KMS-11 (cell line): ENCODE measurements at regions not wholly inside any gene's neighbourhood (a gene's known extent, or its start where the extent isn't known, plus 50 kb on each side); places are given as distances from the start of the nearest gene placed in this dataset.

Experiments
- H2AFZ ChIP-seq: fragments of 200-600 bp; sonication (generic); 2 replicates; pipeline ENCODE4 v1.6.1; 2016; ENCODE audit warnings: antibody characterized with exemption, mixed run types, low read depth
- H3K27ac ChIP-seq: fragments of 200-600 bp; sonication (generic); 2 replicates; pipeline ENCODE4 v1.6.1; 2016; ENCODE audit warnings: mild to moderate bottlenecking, mixed run types
- H3K27me3 ChIP-seq: fragments of 200-600 bp; sonication (generic); 2 replicates; pipeline ENCODE4 v1.6.1; 2017; ENCODE audit warnings: mild to moderate bottlenecking, low read depth, mixed run types, moderate library complexity; ENCODE audit not compliant: insufficient read depth
- H3K36me3 ChIP-seq: fragments of 200-600 bp; sonication (generic); 2 replicates; pipeline ENCODE4 v1.6.1; 2017; ENCODE audit warnings: mild to moderate bottlenecking, mixed run types; ENCODE audit not compliant: insufficient read depth
- H3K4me1 ChIP-seq: fragments of 200-600 bp; sonication (generic); 2 replicates; pipeline ENCODE4 v1.6.1; 2016; ENCODE audit warnings: mild to moderate bottlenecking, low read depth, mixed run types; ENCODE audit not compliant: poor library complexity, severe bottlenecking
- H3K4me2 ChIP-seq: fragments of 200-600 bp; sonication (generic); 2 replicates; pipeline ENCODE4 v1.7.0; 2016; ENCODE audit warnings: mild to moderate bottlenecking, mixed run types
- H3K4me3 ChIP-seq: fragments of 200-600 bp; sonication (generic); IDR thresholded peaks from 2 replicates; pipeline ENCODE4 v1.6.1; 2017; ENCODE audit warnings: low read depth, low read length, mixed read lengths; ENCODE audit not compliant: insufficient read depth
- H3K79me2 ChIP-seq: fragments of 200-600 bp; sonication (generic); 2 replicates; pipeline ENCODE4 v1.6.1; 2016; ENCODE audit warnings: low read depth, mixed run types; ENCODE audit not compliant: insufficient read depth
- H3K9ac ChIP-seq: fragments of 200-600 bp; sonication (generic); 2 replicates; pipeline ENCODE4 v1.6.1; 2016; ENCODE audit warnings: mild to moderate bottlenecking, mixed run types
- H4K20me1 ChIP-seq: fragments of 200-600 bp; sonication (generic); 2 replicates; pipeline ENCODE4 v1.6.1; 2016; ENCODE audit warnings: mild to moderate bottlenecking, mixed run types; ENCODE audit not compliant: insufficient read depth
- CTCF ChIP-seq: fragments of 200-600 bp; sonication (generic); conservative IDR thresholded peaks from 2 replicates; pipeline ENCODE4 v1.6.1; 2017; ENCODE audit warnings: low read depth, mild to moderate bottlenecking, antibody characterized with exemption, low read length, moderate library complexity, mixed read lengths

- Histone ChIP-seq H3K4me1 (no peaks in the 10 kb centered on the region), H3K27me3 (peaks cover 14% of the 10 kb centered on the region; the same call in 1 of the 2 replicates), H3K36me3 (no peaks in the 10 kb centered on the region), H2AFZ (no peak overlapping the region), H3K4me3 (no peak overlapping the region), H3K4me2 (no peak overlapping the region), H3K79me2 (no peaks in the 10 kb centered on the region), H4K20me1 (no peaks in the 10 kb centered on the region), H3K27ac (no peak overlapping the region), H3K9ac (no peak overlapping the region)
- TF ChIP-seq CTCF: no peak
These were observed 160.4 kb downstream of the BRD1 start for GRCh38 chr22:49667236-49667635.

- Histone ChIP-seq H3K79me2 (no peaks in the 10 kb centered on the region), H3K36me3 (no peaks in the 10 kb centered on the region), H3K27me3 (peaks cover 10% of the 10 kb centered on the region; the same call in 1 of the 2 replicates), H3K4me3 (no peak overlapping the region), H3K4me1 (no peaks in the 10 kb centered on the region), H4K20me1 (no peaks in the 10 kb centered on the region), H3K4me2 (no peak overlapping the region), H3K27ac (no peak overlapping the region), H2AFZ (no peak overlapping the region), H3K9ac (no peak overlapping the region)
- no peak for TF ChIP-seq CTCF
These were observed 161.4 kb downstream of the BRD1 start for GRCh38 chr22:49666146-49666809.

GRCh38 chr22:49664891-49665290, 162.8 kb downstream of the BRD1 start:
- no peak overlapping the region for H3K27ac ChIP-seq
- no peak overlapping the region for H3K4me2 ChIP-seq
- H3K9ac ChIP-seq: no peak overlapping the region
- H3K27me3 ChIP-seq: peaks cover 10% of the 10 kb centered on the region; the same call in 1 of the 2 replicates
- no peaks in the 10 kb centered on the region for H3K79me2 ChIP-seq
- no peaks in the 10 kb centered on the region for H3K4me1 ChIP-seq
- TF ChIP-seq CTCF: no peak
- H4K20me1 ChIP-seq: no peaks in the 10 kb centered on the region
- no peaks in the 10 kb centered on the region for H3K36me3 ChIP-seq
- no peak overlapping the region for H2AFZ ChIP-seq
- no peak overlapping the region for H3K4me3 ChIP-seq

DNA sequence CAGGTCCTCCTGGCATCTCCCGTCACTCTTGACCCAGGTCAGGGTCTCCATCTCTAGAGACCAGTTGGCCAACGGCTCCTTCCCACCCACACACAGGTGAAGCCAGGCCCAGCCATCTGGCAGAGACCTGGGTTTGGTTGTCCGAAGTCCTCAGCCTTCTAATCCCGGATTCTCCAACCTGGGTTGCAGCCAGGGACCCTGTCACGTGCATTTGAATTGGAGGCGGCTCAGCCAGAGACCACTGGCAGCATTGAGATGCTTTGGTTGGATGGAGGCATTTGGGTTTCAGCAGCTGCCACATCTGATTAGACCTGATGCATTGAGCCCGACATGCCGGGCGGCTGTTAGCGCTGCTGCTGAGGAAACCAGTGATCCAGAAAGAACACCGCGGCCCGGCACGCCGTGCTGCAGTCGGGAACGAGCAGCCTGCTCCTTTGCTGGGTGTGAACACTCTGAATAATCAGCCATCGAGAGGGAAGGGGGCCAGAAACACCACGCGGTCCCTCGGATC, 163.2 kb downstream of the BRD1 start:
- H3K9ac ChIP-seq: no peak overlapping the region
- H2AFZ ChIP-seq: no peak overlapping the region
- no peaks in the 10 kb centered on the region for H3K36me3 ChIP-seq
- H3K79me2 ChIP-seq: no peaks in the 10 kb centered on the region
- no peak overlapping the region for H3K4me2 ChIP-seq
- no peaks in the 10 kb centered on the region for H4K20me1 ChIP-seq
- no peak for TF ChIP-seq CTCF
- H3K4me3 ChIP-seq: no peak overlapping the region
- peaks cover 10% of the 10 kb centered on the region; the same call in 1 of the 2 replicates for H3K27me3 ChIP-seq
- no peak overlapping the region for H3K27ac ChIP-seq
- no peaks in the 10 kb centered on the region for H3K4me1 ChIP-seq
